CD4-positive, alpha-beta T cell (primary cell): ENCODE measurements at regions not wholly inside any gene's neighbourhood (a gene's known extent, or its start where the extent isn't known, plus 50 kb on each side); places are given as distances from the start of the nearest gene placed in this dataset.

Experiments used
- ATAC-seq: fragments of 200-7000 bp; cut with Tn5 transposase; one replicate; pipeline ENCODE4 v1.10.0; 2022; ENCODE audit warnings: mild to moderate bottlenecking; ENCODE audit not compliant: poor library complexity
- CTCF ChIA-PET: fragments of 350-600 bp; sonication (Branson Sonifier 250); formaldehyde crosslinking; loops from one replicate; lab custom pipeline; 2021; ENCODE audit warnings: antibody characterized with exemption, inconsistent platforms; lab: Charles Lee
- POLR2A ChIA-PET: fragments of 350-600 bp; sonication (Branson Sonifier 250); formaldehyde crosslinking; loops from one replicate; lab custom pipeline; 2021; ENCODE audit warnings: antibody characterized with exemption, inconsistent platforms; lab: Charles Lee
- DNase-seq, 14 experiments: peaks; one replicate each; pipeline ENCODE4 v3.0.0-alpha.2; 2013 to 2020; ENCODE audit warnings: mixed read lengths in 2 of 14
- H3K27ac ChIP-seq, 2 donors: one replicate each; pipeline versions ENCODE4 v1.5.1 to v1.7.0; 2013; ENCODE audit warnings: low read length in 2 of 2, low read depth in 1 of 2, mild to moderate bottlenecking in 1 of 2
- H3K27me3 ChIP-seq, 2 experiments: 1 replicate in 1 of 2; 2 replicates in 1 of 2; pipeline versions ENCODE4 v1.6.1 to v1.7.0; 2013; ENCODE audit warnings: low read length in 2 of 2, control low read depth in 1 of 2, mild to moderate bottlenecking in 1 of 2, moderate library complexity in 1 of 2; ENCODE audit not compliant: insufficient read depth in 2 of 2, control insufficient read depth in 1 of 2
- H3K36me3 ChIP-seq: one replicate; pipeline ENCODE4 v1.6.1; 2013; ENCODE audit warnings: low read length, control low read depth; ENCODE audit not compliant: insufficient read depth
- H3K4me1 ChIP-seq: one replicate; pipeline ENCODE4 v1.6.1; 2013; ENCODE audit warnings: low read length, control low read depth; ENCODE audit not compliant: insufficient read depth
- H3K4me3 ChIP-seq: one replicate; pipeline ENCODE4 v1.5.1; 2013; ENCODE audit warnings: mild to moderate bottlenecking, low read length, moderate library complexity
- H3K9me3 ChIP-seq, 2 experiments: 1 replicate in 1 of 2; 2 replicates in 1 of 2; pipeline versions ENCODE4 v1.6.1 to v1.7.0; 2013; ENCODE audit warnings: low read length in 2 of 2, mild to moderate bottlenecking in 2 of 2, control low read depth in 1 of 2, moderate library complexity in 1 of 2; ENCODE audit not compliant: control insufficient read depth in 1 of 2, insufficient read depth in 1 of 2
- H3K27ac Mint-ChIP-seq: one replicate; pipeline ENCODE4 v1.8.0; 2020; ENCODE audit warnings: mixed read lengths
- H3K27me3 Mint-ChIP-seq: one replicate; pipeline ENCODE4 v1.8.0; 2021; ENCODE audit warnings: mixed read lengths
- H3K36me3 Mint-ChIP-seq: one replicate; pipeline ENCODE4 v1.8.0; 2021; ENCODE audit warnings: low read depth, mixed read lengths
- H3K4me1 Mint-ChIP-seq: one replicate; pipeline ENCODE4 v1.8.0; 2021; ENCODE audit warnings: low read depth, mixed read lengths
- H3K4me3 Mint-ChIP-seq: one replicate; pipeline ENCODE4 v1.8.0; 2020; ENCODE audit warnings: mild to moderate bottlenecking, mixed read lengths
- H3K9me3 Mint-ChIP-seq: one replicate; pipeline ENCODE4 v1.8.0; 2020; ENCODE audit warnings: mixed read lengths
- intact Hi-C, 2 experiments: fragments of 100-400 bp; cut with DNase I in 1 of 2; cut with micrococcal nuclease in 1 of 2; formaldehyde crosslinking; loops; one replicate each; pipeline versions ENCODE4 v1.15.1 to v1.9.0; 2023 to 2025; cut with DNase I, micrococcal nuclease
- TF ChIP-seq, protein P1 (sequence below): fragments of 200-600 bp; IDR thresholded peaks from one replicate; pipeline ENCODE4 v1.8.0; 2022; ENCODE audit warnings: antibody characterized with exemption, mild to moderate bottlenecking

DNA sequence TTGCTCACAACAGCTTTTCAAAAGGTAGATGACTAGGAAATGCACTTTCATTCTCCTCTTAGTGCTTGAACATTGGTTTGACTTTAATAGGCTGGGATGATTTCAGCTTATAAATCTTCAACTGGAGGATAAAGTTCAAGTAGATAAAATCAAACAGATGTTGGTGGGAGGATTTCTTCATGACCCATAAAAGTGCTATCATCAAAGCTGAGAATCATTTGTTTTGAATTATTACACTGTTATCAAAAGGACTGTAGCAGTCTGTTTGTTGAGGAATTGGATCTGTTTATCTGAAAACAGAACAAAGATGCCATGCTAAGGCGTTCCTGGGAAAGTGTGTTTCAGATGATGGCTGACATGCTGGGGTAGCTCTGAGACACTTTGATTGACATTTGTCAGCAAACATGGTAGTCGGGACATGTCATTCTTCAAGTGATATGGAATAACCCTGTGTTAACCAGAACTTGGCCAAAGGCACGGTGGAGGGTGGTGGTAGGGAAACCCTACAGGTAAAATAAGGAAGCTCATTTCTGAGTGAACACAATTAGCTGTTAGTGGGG lies 304.0 kb upstream of the PITX2 start:
- CTCF ChIA-PET = no interaction called here
- no peaks in the 10 kb centered on the region for H3K27me3 Mint-ChIP-seq

DNA sequence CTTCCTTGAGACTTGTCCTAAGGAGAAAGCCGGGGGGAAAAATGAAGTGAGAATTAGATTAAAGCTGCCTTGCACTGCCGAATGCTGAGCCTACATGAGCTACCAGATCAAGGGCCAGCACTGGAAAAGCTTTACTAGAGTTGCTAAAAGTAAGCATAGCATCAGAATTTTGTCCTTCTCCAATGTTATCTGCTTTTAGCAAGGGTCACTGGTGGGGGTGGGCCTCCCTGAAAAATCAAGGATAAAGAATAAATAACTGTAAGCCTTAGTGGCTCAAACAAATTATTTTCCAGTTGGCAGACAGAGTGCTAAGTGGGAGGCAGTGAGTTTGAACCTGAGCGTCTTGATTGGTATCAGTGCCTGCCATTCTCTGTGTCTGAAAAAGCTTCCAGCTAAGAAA lies 310.5 kb upstream of the PITX2 start:
- no peaks in the 10 kb centered on the region for H3K36me3 Mint-ChIP-seq
- no peak for ATAC-seq

More for the DNA sequence above, 304.0 kb upstream of the PITX2 start:
- Mint-ChIP-seq H3K4me1 (no peaks in the 10 kb centered on the region), H3K4me3 (no peak overlapping the region), H3K9me3 (no peaks in the 10 kb centered on the region), H3K27ac (no peak overlapping the region), H3K36me3 (no peaks in the 10 kb centered on the region)
- POLR2A ChIA-PET = no interaction called here
- H3K36me3 ChIP-seq = no peaks in the 10 kb centered on the region
- no peak overlapping the region for H3K4me3 ChIP-seq
- ATAC-seq (no peak), DNase-seq (no peak)
- H3K27ac ChIP-seq = no peak overlapping the region
- TF ChIP-seq, protein P1, sequence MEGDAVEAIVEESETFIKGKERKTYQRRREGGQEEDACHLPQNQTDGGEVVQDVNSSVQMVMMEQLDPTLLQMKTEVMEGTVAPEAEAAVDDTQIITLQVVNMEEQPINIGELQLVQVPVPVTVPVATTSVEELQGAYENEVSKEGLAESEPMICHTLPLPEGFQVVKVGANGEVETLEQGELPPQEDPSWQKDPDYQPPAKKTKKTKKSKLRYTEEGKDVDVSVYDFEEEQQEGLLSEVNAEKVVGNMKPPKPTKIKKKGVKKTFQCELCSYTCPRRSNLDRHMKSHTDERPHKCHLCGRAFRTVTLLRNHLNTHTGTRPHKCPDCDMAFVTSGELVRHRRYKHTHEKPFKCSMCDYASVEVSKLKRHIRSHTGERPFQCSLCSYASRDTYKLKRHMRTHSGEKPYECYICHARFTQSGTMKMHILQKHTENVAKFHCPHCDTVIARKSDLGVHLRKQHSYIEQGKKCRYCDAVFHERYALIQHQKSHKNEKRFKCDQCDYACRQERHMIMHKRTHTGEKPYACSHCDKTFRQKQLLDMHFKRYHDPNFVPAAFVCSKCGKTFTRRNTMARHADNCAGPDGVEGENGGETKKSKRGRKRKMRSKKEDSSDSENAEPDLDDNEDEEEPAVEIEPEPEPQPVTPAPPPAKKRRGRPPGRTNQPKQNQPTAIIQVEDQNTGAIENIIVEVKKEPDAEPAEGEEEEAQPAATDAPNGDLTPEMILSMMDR = no peak
- no peaks in the 10 kb centered on the region for H3K27me3 ChIP-seq
- peaks cover 0 to 4% of the 10 kb centered on the region in 2 experiments for H3K9me3 ChIP-seq
- intact Hi-C loops = no loop called here
- H3K4me1 ChIP-seq = no peaks in the 10 kb centered on the region

DNA sequence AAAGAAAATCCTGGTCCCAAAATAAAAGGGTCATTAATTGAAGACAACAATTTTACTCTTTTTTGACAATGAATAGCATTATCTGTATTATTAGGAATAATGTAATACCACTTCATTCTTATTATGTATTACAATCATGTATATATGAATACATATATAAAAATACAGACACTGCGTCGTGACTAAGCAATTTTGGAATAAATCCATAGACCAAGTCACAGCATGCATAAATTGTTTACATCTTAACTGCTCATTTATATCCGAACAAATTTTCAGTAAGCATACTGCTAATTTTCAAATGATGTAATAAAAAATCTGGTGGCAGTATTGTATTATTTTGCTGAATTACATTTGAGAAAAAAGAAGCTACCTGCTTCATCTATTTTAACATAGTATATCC lies 321.6 kb upstream of the PITX2 start:
- H3K9me3 Mint-ChIP-seq = no peaks in the 10 kb centered on the region
- Histone ChIP-seq H3K9me3 (peaks cover 0 to 5% of the 10 kb centered on the region in 2 experiments), H3K27ac (no peak overlapping the region), H3K4me1 (no peaks in the 10 kb centered on the region), H3K36me3 (no peaks in the 10 kb centered on the region), H3K4me3 (no peak overlapping the region), H3K27me3 (no peaks in the 10 kb centered on the region)
- no peak for DNase-seq
- no peaks in the 10 kb centered on the region for H3K27me3 Mint-ChIP-seq
- no peaks in the 10 kb centered on the region for H3K4me1 Mint-ChIP-seq
- no peak overlapping the region for H3K4me3 Mint-ChIP-seq
- POLR2A ChIA-PET = no interaction called here
- intact Hi-C loops = no loop called here
- CTCF ChIA-PET = no interaction called here
- TF ChIP-seq, protein P1 = no peak
- no peak for ATAC-seq
- H3K27ac Mint-ChIP-seq = no peak overlapping the region
- no peaks in the 10 kb centered on the region for H3K36me3 Mint-ChIP-seq

More for the DNA sequence above, 310.5 kb upstream of the PITX2 start:
- Mint-ChIP-seq H3K4me3 (no peak overlapping the region), H3K4me1 (no peaks in the 10 kb centered on the region), H3K27me3 (no peaks in the 10 kb centered on the region), H3K27ac (no peak overlapping the region), H3K9me3 (no peaks in the 10 kb centered on the region)
- DNase-seq = no peak
- ChIA-PET POLR2A (no interaction called here), CTCF (interaction anchor here (0.7 kb wide), 1 partner anchor 22 kb away, joined by 3 read pairs; no protein-coding TSS in a partner anchor)
- no peak overlapping the region for H3K4me3 ChIP-seq
- peaks cover 0 to 8% of the 10 kb centered on the region in 2 experiments for H3K9me3 ChIP-seq
- no peaks in the 10 kb centered on the region for H3K36me3 ChIP-seq
- TF ChIP-seq, protein P1 = no peak
- no peaks in the 10 kb centered on the region for H3K27me3 ChIP-seq
- intact Hi-C loops = no loop called here
- H3K4me1 ChIP-seq = no peaks in the 10 kb centered on the region
- H3K27ac ChIP-seq = no peak overlapping the region
